ENCODE measurements at regions not wholly inside any gene's neighbourhood (a gene's known extent, or its start where the extent isn't known, plus 50 kb on each side); places are given as distances from the start of the nearest gene placed in this dataset.

DNA sequence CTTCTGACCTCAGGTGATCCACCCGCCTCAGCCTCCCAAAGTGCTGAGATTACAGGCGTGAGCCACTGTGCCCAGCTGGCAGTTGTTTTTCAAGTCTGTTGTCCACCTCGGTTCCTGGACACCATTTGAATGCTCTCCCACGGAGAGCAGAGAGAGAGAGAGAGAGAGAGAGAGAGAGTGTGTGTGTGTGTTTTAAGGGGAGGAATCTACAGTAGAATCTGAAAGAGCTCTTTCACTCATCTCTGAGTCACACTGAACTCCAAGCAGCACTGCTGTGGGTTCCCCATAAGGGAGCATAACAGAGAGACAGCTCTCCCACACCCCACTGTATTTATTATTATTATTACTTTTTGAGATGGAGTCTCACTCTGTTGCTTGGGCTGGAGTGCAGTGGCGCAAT is 156.6 kb downstream of the RPLP1 start:
- no peaks in the 10 kb centered on the region for H3K27me3 ChIP-seq (ENCODE audit: control insufficient read depth in 3 of 3, insufficient read depth in 3 of 3, low read length in 3 of 3)
- no peak overlapping the region for H3K27ac ChIP-seq (ENCODE audit: low read depth in 1 of 3, low read length in 2 of 3)
- H3K4me1 ChIP-seq (ENCODE audit: control insufficient read depth in 3 of 3, insufficient read depth in 2 of 3, low read depth in 1 of 3, low read length in 2 of 3) = peaks cover 0 to 4% (median 0%) of the 10 kb centered on the region in 3 donors
- 69 to 88% (median 85%) methylated on average over 5 of the region's 5 CpGs for WGBS, 3 donors
- H3K36me3 ChIP-seq (ENCODE audit: control insufficient read depth in 3 of 3, insufficient read depth in 2 of 3, low read depth in 1 of 3, low read length in 3 of 3) = no peaks in the 10 kb centered on the region
- no peaks in the 10 kb centered on the region for H3K9me3 ChIP-seq (ENCODE audit: control insufficient read depth in 2 of 2, insufficient read depth in 1 of 2, low read depth in 1 of 2, low read length in 1 of 2)
- no peak for FAIRE-seq
- no peak overlapping the region for H3K4me3 ChIP-seq (ENCODE audit: low read depth in 1 of 3, low read length in 3 of 3)
- no peak for DNase-seq

DNA sequence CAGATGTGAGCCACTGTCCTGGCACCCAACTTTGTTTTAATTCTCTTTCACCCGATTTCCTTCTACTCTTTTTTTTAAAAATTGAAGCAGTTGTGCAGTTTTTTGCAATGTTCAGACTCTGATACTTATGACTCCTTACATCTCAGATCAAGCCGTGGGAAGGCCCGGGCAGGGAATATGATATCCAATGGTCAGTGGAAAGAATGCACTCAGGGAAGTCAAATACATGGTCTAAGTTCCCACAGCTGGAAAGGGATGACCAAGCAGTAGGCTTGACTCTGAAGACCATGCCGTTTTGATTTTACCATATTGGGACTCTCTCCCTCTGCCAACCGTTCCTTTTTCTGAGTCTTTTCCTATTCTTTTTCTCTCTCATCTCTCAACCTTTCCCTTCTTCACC is 157.2 kb downstream of the RPLP1 start:
- no peak overlapping the region for H3K4me3 ChIP-seq (ENCODE audit: low read depth in 1 of 3, low read length in 3 of 3)
- no peaks in the 10 kb centered on the region for H3K27me3 ChIP-seq (ENCODE audit: control insufficient read depth in 3 of 3, insufficient read depth in 3 of 3, low read length in 3 of 3)
- no peak overlapping the region for H3K27ac ChIP-seq (ENCODE audit: low read depth in 1 of 3, low read length in 2 of 3)
- DNase-seq (no peak), FAIRE-seq (no peak)
- H3K9me3 ChIP-seq (ENCODE audit: control insufficient read depth in 2 of 2, insufficient read depth in 1 of 2, low read depth in 1 of 2, low read length in 1 of 2) = no peaks in the 10 kb centered on the region
- H3K36me3 ChIP-seq (ENCODE audit: control insufficient read depth in 3 of 3, insufficient read depth in 2 of 3, low read depth in 1 of 3, low read length in 3 of 3) = no peaks in the 10 kb centered on the region
- WGBS, 3 donors = 87 to 94% (median 93%) methylated on average over 5 of the region's 5 CpGs
- H3K4me1 ChIP-seq (ENCODE audit: control insufficient read depth in 3 of 3, insufficient read depth in 2 of 3, low read depth in 1 of 3, low read length in 2 of 3) = no peaks in the 10 kb centered on the region

- H3K9me3 ChIP-seq (ENCODE audit: control insufficient read depth in 2 of 2, insufficient read depth in 1 of 2, low read depth in 1 of 2, low read length in 1 of 2) = no peaks in the 10 kb centered on the region
- H3K27ac ChIP-seq (ENCODE audit: low read depth in 1 of 3, low read length in 2 of 3) = no peak overlapping the region
- no peaks in the 10 kb centered on the region for H3K36me3 ChIP-seq (ENCODE audit: control insufficient read depth in 3 of 3, insufficient read depth in 2 of 3, low read depth in 1 of 3, low read length in 3 of 3)
- H3K4me3 ChIP-seq (ENCODE audit: low read depth in 1 of 3, low read length in 3 of 3) = no peak overlapping the region
- H3K27me3 ChIP-seq (ENCODE audit: control insufficient read depth in 3 of 3, insufficient read depth in 3 of 3, low read length in 3 of 3) = no peaks in the 10 kb centered on the region
- H3K4me1 ChIP-seq (ENCODE audit: control insufficient read depth in 3 of 3, insufficient read depth in 2 of 3, low read depth in 1 of 3, low read length in 2 of 3) = no peaks in the 10 kb centered on the region
- FAIRE-seq (no peak), DNase-seq (no peak)
These were observed 157.7 kb downstream of the RPLP1 start for GRCh38 chr15:69610277-69610676.

DNA sequence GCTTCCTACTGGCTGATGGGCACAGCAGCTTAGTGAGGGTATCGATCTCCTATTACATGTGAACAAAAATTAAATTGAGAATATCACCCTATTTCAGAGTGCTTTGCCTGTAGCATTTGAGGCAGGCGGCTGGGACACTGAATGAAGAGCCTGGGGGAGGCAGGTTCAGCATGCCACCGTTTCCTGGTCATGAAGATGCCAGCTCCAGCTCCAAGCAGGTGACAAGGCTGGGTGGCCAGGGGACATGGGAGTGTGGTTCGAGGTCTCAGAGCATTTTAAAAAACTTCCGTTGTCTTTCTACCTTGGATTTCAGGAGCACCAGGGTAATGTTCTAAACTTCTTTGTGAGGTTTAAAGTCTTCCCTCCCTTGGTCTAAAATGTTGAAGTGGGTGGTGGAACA is 158.2 kb downstream of the RPLP1 start:
- H3K27ac ChIP-seq (ENCODE audit: low read depth in 1 of 3, low read length in 2 of 3) = no peak overlapping the region
- no peaks in the 10 kb centered on the region for H3K36me3 ChIP-seq (ENCODE audit: control insufficient read depth in 3 of 3, insufficient read depth in 2 of 3, low read depth in 1 of 3, low read length in 3 of 3)
- peaks cover 0 to 4% (median 0%) of the 10 kb centered on the region in 3 donors for H3K27me3 ChIP-seq (ENCODE audit: control insufficient read depth in 3 of 3, insufficient read depth in 3 of 3, low read length in 3 of 3)
- WGBS, 3 donors = 86 to 95% (median 94%) methylated on average over 5 of the region's 5 CpGs
- no peaks in the 10 kb centered on the region for H3K4me1 ChIP-seq (ENCODE audit: control insufficient read depth in 3 of 3, insufficient read depth in 2 of 3, low read depth in 1 of 3, low read length in 2 of 3)
- no peaks in the 10 kb centered on the region for H3K9me3 ChIP-seq (ENCODE audit: control insufficient read depth in 2 of 2, insufficient read depth in 1 of 2, low read depth in 1 of 2, low read length in 1 of 2)
- no peak for DNase-seq
- FAIRE-seq = no peak
- no peak overlapping the region for H3K4me3 ChIP-seq (ENCODE audit: low read depth in 1 of 3, low read length in 3 of 3)

DNA sequence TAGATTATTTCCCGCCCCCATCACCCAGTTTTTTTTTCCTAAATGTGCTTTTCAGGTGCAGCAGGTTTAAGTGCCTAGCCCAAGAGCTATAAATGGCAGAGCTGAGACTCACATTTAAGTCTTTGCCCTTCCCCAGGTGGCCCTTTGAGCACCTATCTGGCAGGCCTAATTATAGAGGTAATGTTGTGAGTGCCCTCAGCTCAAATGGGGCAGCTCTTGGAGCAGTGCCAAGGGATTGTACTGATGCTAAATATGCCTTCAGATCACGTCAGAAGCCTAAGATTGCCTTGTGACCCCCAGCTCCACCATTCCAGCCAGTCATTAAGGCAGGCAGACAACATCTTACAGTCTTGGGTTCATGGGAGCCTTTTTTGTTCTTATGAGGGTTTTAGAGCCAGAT is 159.5 kb downstream of the RPLP1 start:
- WGBS, 3 donors = 61 to 77% (median 63%) methylated on average over 2 of the region's 2 CpGs
- DNase-seq (no peak), FAIRE-seq (no peak)

DNA sequence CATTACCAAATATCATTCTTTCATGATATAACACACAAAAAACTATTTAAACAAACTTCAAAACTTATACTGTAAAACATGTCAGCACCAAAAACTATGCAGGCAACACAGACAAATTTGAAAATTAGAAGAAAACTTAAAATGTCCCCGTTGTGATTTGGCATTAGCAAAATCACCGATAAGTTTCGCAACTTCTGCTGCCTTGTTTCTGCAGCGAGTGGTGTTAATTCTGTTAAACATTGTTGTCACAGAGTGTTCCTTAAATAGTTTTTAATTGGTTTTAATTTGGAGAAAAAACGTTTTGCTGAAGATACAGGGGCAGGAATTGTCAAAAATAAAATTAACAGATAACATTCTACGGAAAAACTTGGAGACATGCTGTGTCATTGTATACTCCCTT is 160.6 kb downstream of the RPLP1 start:
- Histone ChIP-seq H3K36me3 (ENCODE audit: control insufficient read depth in 3 of 3, insufficient read depth in 2 of 3, low read depth in 1 of 3, low read length in 3 of 3) (no peaks in the 10 kb centered on the region), H3K27me3 (ENCODE audit: control insufficient read depth in 3 of 3, insufficient read depth in 3 of 3, low read length in 3 of 3) (peaks cover 0 to 4% (median 0%) of the 10 kb centered on the region in 3 donors), H3K4me3 (ENCODE audit: low read depth in 1 of 3, low read length in 3 of 3) (no peak overlapping the region), H3K27ac (ENCODE audit: low read depth in 1 of 3, low read length in 2 of 3) (no peak overlapping the region), H3K9me3 (ENCODE audit: control insufficient read depth in 2 of 2, insufficient read depth in 1 of 2, low read depth in 1 of 2, low read length in 1 of 2) (no peaks in the 10 kb centered on the region), H3K4me1 (ENCODE audit: control insufficient read depth in 3 of 3, insufficient read depth in 2 of 3, low read depth in 1 of 3, low read length in 2 of 3) (no peaks in the 10 kb centered on the region)
- FAIRE-seq (no peak), DNase-seq (no peak)
- 74 to 79% (median 76%) methylated on average over 6 of the region's 6 CpGs for WGBS, 3 donors

More for the DNA sequence above, 159.5 kb downstream of the RPLP1 start:
- Histone ChIP-seq H3K27ac (ENCODE audit: low read depth in 1 of 3, low read length in 2 of 3) (no peak overlapping the region), H3K9me3 (ENCODE audit: control insufficient read depth in 2 of 2, insufficient read depth in 1 of 2, low read depth in 1 of 2, low read length in 1 of 2) (no peaks in the 10 kb centered on the region), H3K36me3 (ENCODE audit: control insufficient read depth in 3 of 3, insufficient read depth in 2 of 3, low read depth in 1 of 3, low read length in 3 of 3) (no peaks in the 10 kb centered on the region), H3K4me1 (ENCODE audit: control insufficient read depth in 3 of 3, insufficient read depth in 2 of 3, low read depth in 1 of 3, low read length in 2 of 3) (no peaks in the 10 kb centered on the region), H3K4me3 (ENCODE audit: low read depth in 1 of 3, low read length in 3 of 3) (no peak overlapping the region), H3K27me3 (ENCODE audit: control insufficient read depth in 3 of 3, insufficient read depth in 3 of 3, low read length in 3 of 3) (peaks cover 0 to 4% (median 0%) of the 10 kb centered on the region in 3 donors)

- H3K4me3 ChIP-seq (ENCODE audit: low read depth in 1 of 3, low read length in 3 of 3) = no peak overlapping the region
- H3K4me1 ChIP-seq (ENCODE audit: control insufficient read depth in 3 of 3, insufficient read depth in 2 of 3, low read depth in 1 of 3, low read length in 2 of 3) = no peaks in the 10 kb centered on the region
- no peak for DNase-seq
- H3K27me3 ChIP-seq (ENCODE audit: control insufficient read depth in 3 of 3, insufficient read depth in 3 of 3, low read length in 3 of 3) = peaks cover 0 to 4% (median 0%) of the 10 kb centered on the region in 3 donors
- FAIRE-seq = no peak
- H3K9me3 ChIP-seq (ENCODE audit: control insufficient read depth in 2 of 2, insufficient read depth in 1 of 2, low read depth in 1 of 2, low read length in 1 of 2) = no peaks in the 10 kb centered on the region
- WGBS, 3 donors = 96 to 98% (median 97%) methylated on average over 2 of the region's 2 CpGs
- H3K36me3 ChIP-seq (ENCODE audit: control insufficient read depth in 3 of 3, insufficient read depth in 2 of 3, low read depth in 1 of 3, low read length in 3 of 3) = no peaks in the 10 kb centered on the region
- no peak overlapping the region for H3K27ac ChIP-seq (ENCODE audit: low read depth in 1 of 3, low read length in 2 of 3)
These were observed 161.4 kb downstream of the RPLP1 start for GRCh38 chr15:69613988-69614387.

DNA sequence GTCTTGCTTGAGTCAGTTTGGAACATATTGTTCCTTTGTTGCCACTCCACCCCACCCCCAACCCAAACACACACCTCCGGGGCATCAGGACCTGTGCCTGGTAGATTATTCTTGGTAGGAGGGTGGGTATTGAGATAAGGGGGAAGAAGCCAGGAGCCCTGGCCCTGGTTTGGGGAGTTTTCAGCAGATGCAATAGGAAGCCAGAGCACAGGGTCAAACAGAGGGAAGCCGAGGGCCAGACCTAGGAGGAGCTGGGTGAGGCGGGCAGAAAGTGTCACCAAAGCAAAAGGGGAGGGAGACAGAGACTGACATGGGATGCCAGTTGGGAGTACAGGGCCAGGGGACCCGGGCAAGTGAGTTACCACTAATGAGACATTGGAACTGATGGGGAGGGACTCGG is 163.1 kb downstream of the RPLP1 start:
- Histone ChIP-seq H3K27me3 (ENCODE audit: control insufficient read depth in 3 of 3, insufficient read depth in 3 of 3, low read length in 3 of 3) (peaks cover 0 to 4% (median 0%) of the 10 kb centered on the region in 3 donors), H3K27ac (ENCODE audit: low read depth in 1 of 3, low read length in 2 of 3) (no peak overlapping the region), H3K9me3 (ENCODE audit: control insufficient read depth in 2 of 2, insufficient read depth in 1 of 2, low read depth in 1 of 2, low read length in 1 of 2) (no peaks in the 10 kb centered on the region), H3K4me3 (ENCODE audit: low read depth in 1 of 3, low read length in 3 of 3) (no peak overlapping the region), H3K36me3 (ENCODE audit: control insufficient read depth in 3 of 3, insufficient read depth in 2 of 3, low read depth in 1 of 3, low read length in 3 of 3) (no peaks in the 10 kb centered on the region), H3K4me1 (ENCODE audit: control insufficient read depth in 3 of 3, insufficient read depth in 2 of 3, low read depth in 1 of 3, low read length in 2 of 3) (no peaks in the 10 kb centered on the region)
- 74 to 89% (median 86%) methylated on average over 5 of the region's 5 CpGs for WGBS, 3 donors
- DNase-seq (no peak), FAIRE-seq (no peak)

DNA sequence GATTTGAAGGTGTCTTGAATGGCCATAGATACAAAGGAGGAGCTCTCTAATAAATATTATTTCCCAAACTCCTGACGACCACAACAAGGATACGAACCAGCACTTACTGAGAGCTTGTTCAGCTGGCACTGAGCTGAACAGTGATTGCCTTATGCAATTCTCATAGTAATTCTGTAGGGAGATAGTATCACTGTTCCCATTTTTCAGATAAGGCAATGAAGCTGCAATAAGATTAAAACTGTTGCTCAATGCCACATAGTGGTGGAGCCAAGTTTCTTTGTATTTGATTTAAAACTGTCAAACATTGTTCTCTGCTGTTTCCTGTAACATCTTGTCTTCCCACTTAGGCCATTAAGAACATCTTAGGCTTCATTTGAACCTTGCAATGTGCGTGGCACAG is 163.9 kb downstream of the RPLP1 start:
- Histone ChIP-seq H3K4me1 (ENCODE audit: control insufficient read depth in 3 of 3, insufficient read depth in 2 of 3, low read depth in 1 of 3, low read length in 2 of 3) (no peaks in the 10 kb centered on the region), H3K36me3 (ENCODE audit: control insufficient read depth in 3 of 3, insufficient read depth in 2 of 3, low read depth in 1 of 3, low read length in 3 of 3) (no peaks in the 10 kb centered on the region), H3K4me3 (ENCODE audit: low read depth in 1 of 3, low read length in 3 of 3) (no peak overlapping the region), H3K9me3 (ENCODE audit: control insufficient read depth in 2 of 2, insufficient read depth in 1 of 2, low read depth in 1 of 2, low read length in 1 of 2) (no peaks in the 10 kb centered on the region), H3K27ac (ENCODE audit: low read depth in 1 of 3, low read length in 2 of 3) (no peak overlapping the region), H3K27me3 (ENCODE audit: control insufficient read depth in 3 of 3, insufficient read depth in 3 of 3, low read length in 3 of 3) (peaks cover 0 to 4% (median 0%) of the 10 kb centered on the region in 3 donors)
- FAIRE-seq (no peak), DNase-seq (no peak)
- WGBS, 3 donors = 78 to 79% (median 79%) methylated on average over 3 of the region's 3 CpGs

Measured in small intestine (tissue), 7 donors.